ENCODE measurements at regions not wholly inside any gene's neighbourhood (a gene's known extent, or its start where the extent isn't known, plus 50 kb on each side); places are given as distances from the start of the nearest gene placed in this dataset.

- CTCF ChIA-PET, result no interaction called here
- H2AFZ ChIP-seq (ENCODE audit: control insufficient read depth, low read depth, low read length), result no peak overlapping the region
- no peaks in the 10 kb centered on the region for H3K36me3 ChIP-seq (ENCODE audit: control insufficient read depth in 2 of 2, insufficient read depth in 2 of 2, low read length in 1 of 2)
- no peak overlapping the region for H3K9ac ChIP-seq (ENCODE audit: control insufficient read depth, insufficient read depth, low read length)
- POLR2A ChIA-PET, result no interaction called here
- no peaks in the 10 kb centered on the region for H3K79me2 ChIP-seq (ENCODE audit: control insufficient read depth, insufficient read depth, low read length)
- ATAC-seq (no peak), FAIRE-seq (no peak), DNase-seq (ENCODE audit: low read depth, low spot score) (no peak)
- TF ChIP-seq YY1 (IDR thresholded peaks at IDR 0.05; ENCODE audit: low read depth, low read length) (no peak), BCLAF1 (IDR thresholded peaks at IDR 0.05) (no peak), PRDM15 (CRISPR knock-in tag; IDR thresholded peaks at IDR 0.05) (no peak), LARP7 (IDR thresholded peaks at IDR 0.05) (no peak), MTA2 (IDR thresholded peaks at IDR 0.05; ENCODE audit: low read depth) (no peak), CHD2 (IDR thresholded peaks at IDR 0.05; ENCODE audit: borderline replicate concordance, low read depth, low read length) (no peak), POU2F2 (IDR thresholded peaks at IDR 0.05; ENCODE audit: borderline replicate concordance, low read depth, low read length) (no peak), ELK1 (IDR thresholded peaks at IDR 0.05; ENCODE audit: low read depth, low read length) (no peak), RUNX3 (IDR thresholded peaks at IDR 0.05; ENCODE audit: low read length) (no peak), NR2F1 (conservative IDR thresholded peaks at IDR 0.05) (no peak)
- RAD21 ChIA-PET (ENCODE audit: unreplicated experiment), result no interaction called here
- no peak overlapping the region for H3K4me3 ChIP-seq
- in situ Hi-C loops (cut with MboI), result no loop called here
- no peaks in the 10 kb centered on the region; a peak in 1 of 4 replicates for H3K27me3 ChIP-seq (replicated peaks in 1 of 2; ENCODE audit: control insufficient read depth in 2 of 2, insufficient read depth in 2 of 2, low read length in 1 of 2)
- no peaks in the 10 kb centered on the region; the same call in 2 of the 3 replicates for H3K9me3 ChIP-seq (replicated peaks; ENCODE audit: control insufficient read depth, insufficient read depth, low read length)
- H4K20me1 ChIP-seq (ENCODE audit: control insufficient read depth, insufficient read depth), result no peaks in the 10 kb centered on the region
- intact Hi-C loops (cut with micrococcal nuclease; ENCODE audit: unreplicated experiment), result no loop called here
- no peaks in the 10 kb centered on the region for H3K4me1 ChIP-seq (ENCODE audit: control insufficient read depth, insufficient read depth, low read length)
- no peak overlapping the region for H3K4me2 ChIP-seq (ENCODE audit: control insufficient read depth, insufficient read depth)
- SMC1A ChIA-PET (ENCODE audit: uncharacterized antibody, unreplicated experiment), result no interaction called here
- 34% methylated on average over 13 of the region's 15 CpGs for WGBS (ENCODE audit: insufficient coverage, insufficient replicate concordance, low lambda C conversion rate, missing lambda C conversion rate)
- BruUV-seq (replicated peaks), result no TSS peak
- H3K27ac ChIP-seq (ENCODE audit: control insufficient read depth, insufficient read depth), result no peak overlapping the region
Observed at GRCh38 chr9:134993996-134994720, 76.4 kb upstream of the FCN1 start.
